Effector memory CD4-positive, alpha-beta T cell (primary cell): ENCODE measurements at regions not wholly inside any gene's neighbourhood (a gene's known extent, or its start where the extent isn't known, plus 50 kb on each side); places are given as distances from the start of the nearest gene placed in this dataset.
"Not testable (repeated sequence)": the region's sequence is repeated elsewhere in the genome, so short reads cannot be mapped to it uniquely, and the experiment has no call there.

Source experiments
- DNase-seq, 3 donors: peaks; one replicate each; pipeline ENCODE4 v3.0.0-alpha.2; 2020
- H3K27ac ChIP-seq: 2 replicates; pipeline ENCODE4 v1.7.0; 2013; ENCODE audit warnings: mild to moderate bottlenecking, low read length, moderate library complexity; ENCODE audit not compliant: insufficient read depth, poor library complexity, severe bottlenecking
- H3K27me3 ChIP-seq: replicated peaks from 2 replicates; pipeline ENCODE4 v1.7.0; 2013; ENCODE audit warnings: mild to moderate bottlenecking, low read length; ENCODE audit not compliant: insufficient read depth, control insufficient read depth, poor library complexity, severe bottlenecking
- H3K36me3 ChIP-seq: 2 replicates; pipeline ENCODE4 v1.7.0; 2013; ENCODE audit warnings: mild to moderate bottlenecking, low read length, moderate library complexity; ENCODE audit not compliant: control insufficient read depth, insufficient read depth
- H3K4me1 ChIP-seq: 2 replicates; pipeline ENCODE4 v1.7.0; 2013; ENCODE audit warnings: low read length, mild to moderate bottlenecking; ENCODE audit not compliant: control insufficient read depth, insufficient read depth, poor library complexity, severe bottlenecking
- H3K4me3 ChIP-seq: 2 replicates; pipeline ENCODE4 v1.7.0; 2013; ENCODE audit warnings: low read length, low read depth, mild to moderate bottlenecking; ENCODE audit not compliant: insufficient read depth, poor library complexity, severe bottlenecking
- H3K9me3 ChIP-seq: 2 replicates; pipeline ENCODE4 v1.7.0; 2013; ENCODE audit warnings: mild to moderate bottlenecking, low read length, moderate library complexity; ENCODE audit not compliant: control insufficient read depth

GRCh38 chr6:105545228-105545920 lies 142.5 kb upstream of the PREP start:
- H3K27me3 ChIP-seq: no peaks in the 10 kb centered on the region
- H3K9me3 ChIP-seq: no peaks in the 10 kb centered on the region
- no peaks in the 10 kb centered on the region for H3K4me1 ChIP-seq
- H3K4me3 ChIP-seq: no peak overlapping the region
- no peak for DNase-seq
- H3K36me3 ChIP-seq: no peaks in the 10 kb centered on the region
- H3K27ac ChIP-seq: no peak overlapping the region

DNA sequence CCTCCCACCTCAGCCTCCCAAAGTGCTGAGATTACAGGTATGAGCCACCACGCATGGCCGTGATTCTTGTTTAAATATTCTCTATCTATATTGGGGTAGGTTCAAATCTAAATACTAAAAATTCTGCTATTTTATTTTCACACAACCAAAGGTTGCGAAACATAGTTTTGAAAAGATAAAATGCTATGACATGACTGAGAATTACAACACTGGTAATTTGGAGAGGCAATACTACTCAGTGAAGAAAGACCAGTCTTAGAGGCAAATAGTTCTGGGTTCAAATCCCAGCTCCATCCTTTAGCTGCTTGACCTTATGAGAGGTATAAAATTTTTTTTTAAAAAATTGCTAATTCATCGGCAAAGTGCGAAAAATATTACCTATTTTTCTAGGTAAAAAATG lies 137.0 kb upstream of the PREP start:
- Histone ChIP-seq H3K36me3 (no peaks in the 10 kb centered on the region), H3K27me3 (no peaks in the 10 kb centered on the region), H3K4me3 (no peak overlapping the region), H3K9me3 (no peaks in the 10 kb centered on the region), H3K27ac (no peak overlapping the region), H3K4me1 (no peaks in the 10 kb centered on the region)
- DNase-seq: no peak

GRCh38 chr6:105537981-105538578 lies 135.2 kb upstream of the PREP start:
- Histone ChIP-seq H3K4me1 (no peaks in the 10 kb centered on the region), H3K27me3 (no peaks in the 10 kb centered on the region), H3K27ac (no peak overlapping the region), H3K4me3 (no peak overlapping the region), H3K9me3 (no peaks in the 10 kb centered on the region), H3K36me3 (no peaks in the 10 kb centered on the region)
- no peak for DNase-seq

- H3K4me3 ChIP-seq: no peak overlapping the region
- no peaks in the 10 kb centered on the region for H3K36me3 ChIP-seq
- no peaks in the 10 kb centered on the region for H3K9me3 ChIP-seq
- DNase-seq: no peak
- no peaks in the 10 kb centered on the region for H3K27me3 ChIP-seq
- H3K27ac ChIP-seq: no peak overlapping the region
- H3K4me1 ChIP-seq: no peaks in the 10 kb centered on the region
These were observed 134.1 kb upstream of the PREP start for GRCh38 chr6:105536961-105537360.

DNA sequence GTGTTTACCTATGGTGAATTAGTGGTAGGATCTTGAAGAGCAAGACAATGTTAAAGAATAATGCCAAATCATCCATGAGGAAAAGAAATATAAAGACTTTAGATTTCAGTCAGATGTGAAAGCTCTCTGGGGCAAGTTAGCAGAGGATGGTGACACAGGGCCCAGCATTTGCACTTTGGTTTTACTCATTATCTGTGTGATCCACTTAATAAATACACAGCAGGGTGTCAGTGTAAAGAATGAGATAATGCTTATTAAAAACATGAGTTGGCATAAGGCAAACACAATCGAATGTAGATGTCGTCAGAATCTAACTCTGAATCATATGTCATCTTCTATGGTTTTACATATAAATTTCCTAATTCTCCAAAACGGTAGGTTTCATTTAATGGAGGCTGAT lies 130.4 kb upstream of the PREP start:
- no peak overlapping the region for H3K27ac ChIP-seq
- DNase-seq: no peak
- H3K4me1 ChIP-seq: no peaks in the 10 kb centered on the region
- no peaks in the 10 kb centered on the region for H3K36me3 ChIP-seq
- H3K27me3 ChIP-seq: no peaks in the 10 kb centered on the region
- H3K4me3 ChIP-seq: no peak overlapping the region
- no peaks in the 10 kb centered on the region for H3K9me3 ChIP-seq

GRCh38 chr6:105526225-105526872 lies 123.5 kb upstream of the PREP start:
- Histone ChIP-seq H3K4me1 (no peaks in the 10 kb centered on the region), H3K36me3 (no peaks in the 10 kb centered on the region)

GRCh38 chr6:105522626-105523322 lies 119.9 kb upstream of the PREP start:
- no peak for DNase-seq
- H3K36me3 ChIP-seq: no peaks in the 10 kb centered on the region
- H3K4me1 ChIP-seq: no peaks in the 10 kb centered on the region
- H3K27me3 ChIP-seq: no peaks in the 10 kb centered on the region
- H3K9me3 ChIP-seq: no peaks in the 10 kb centered on the region
- H3K4me3 ChIP-seq: no peak overlapping the region
- H3K27ac ChIP-seq: no peak overlapping the region

More at GRCh38 chr6:105526225-105526872, 123.5 kb upstream of the PREP start:
- no peak overlapping the region for H3K27ac ChIP-seq
- no peak overlapping the region for H3K4me3 ChIP-seq
- no peaks in the 10 kb centered on the region for H3K9me3 ChIP-seq
- DNase-seq: no peak
- H3K27me3 ChIP-seq: no peaks in the 10 kb centered on the region

- Histone ChIP-seq H3K4me1 (no peaks in the 10 kb centered on the region), H3K9me3 (no peaks in the 10 kb centered on the region), H3K36me3 (no peaks in the 10 kb centered on the region), H3K27me3 (no peaks in the 10 kb centered on the region), H3K4me3 (no peak overlapping the region), H3K27ac (no peak overlapping the region)
- DNase-seq: no peak
These were observed 117.1 kb upstream of the PREP start for GRCh38 chr6:105519954-105520353.

DNA sequence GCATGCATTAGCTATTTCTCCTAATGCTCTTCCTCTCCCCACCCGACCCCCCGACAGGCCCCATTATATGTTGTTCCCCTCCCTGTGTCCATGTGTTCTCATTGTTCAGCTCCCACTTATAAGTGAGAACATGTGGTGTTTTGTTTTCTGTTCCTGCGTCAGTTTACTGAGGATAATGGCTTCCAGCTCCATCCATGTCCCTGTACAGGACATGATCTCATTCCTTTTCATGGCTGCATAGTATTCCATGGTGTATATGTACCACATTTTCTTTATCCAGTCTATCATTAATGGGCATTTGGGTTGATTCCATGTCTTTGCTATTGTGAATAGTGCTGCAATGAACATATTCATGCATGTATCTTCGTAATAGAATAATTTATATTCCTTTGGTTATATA lies 116.1 kb upstream of the PREP start:
- H3K4me1 ChIP-seq, H3K27me3 ChIP-seq, H3K27ac ChIP-seq, H3K4me3 ChIP-seq, H3K9me3 ChIP-seq, DNase-seq, H3K36me3 ChIP-seq: not testable (repeated sequence)

- no peak for DNase-seq
- Histone ChIP-seq H3K36me3 (no peaks in the 10 kb centered on the region), H3K9me3 (no peaks in the 10 kb centered on the region), H3K4me1 (no peaks in the 10 kb centered on the region), H3K27ac (no peak overlapping the region), H3K4me3 (no peak overlapping the region), H3K27me3 (no peaks in the 10 kb centered on the region)
These were observed 112.2 kb upstream of the PREP start for GRCh38 chr6:105515054-105515453.
